T-helper 2 cell treated with Interferon-gamma antibody and Interleukin-4, amounts not matched to agents 5 μg/mL and 100 μg/mL, for 36 hours (primary cell): ENCODE measurements at regions not wholly inside any gene's neighbourhood (a gene's known extent, or its start where the extent isn't known, plus 50 kb on each side); places are given as distances from the start of the nearest gene placed in this dataset.
"Not testable (repeated sequence)": the region's sequence is repeated elsewhere in the genome, so short reads cannot be mapped to it uniquely, and the experiment has no call there.

ENCODE experiments used
- DNase-seq: peaks from one replicate; pipeline ENCODE4 v3.0.0; 2021; ENCODE audit warnings: low spot score
- H3K27ac Mint-ChIP-seq: one replicate; pipeline ENCODE4 v1.8.0; 2021; ENCODE audit warnings: mild to moderate bottlenecking, mixed read lengths
- H3K27me3 Mint-ChIP-seq: one replicate; pipeline ENCODE4 v1.8.0; 2021; ENCODE audit warnings: low read depth, mixed read lengths
- H3K36me3 Mint-ChIP-seq: one replicate; pipeline ENCODE4 v1.8.0; 2021; ENCODE audit warnings: low read depth, mixed read lengths
- H3K4me1 Mint-ChIP-seq: one replicate; pipeline ENCODE4 v1.8.0; 2021; ENCODE audit warnings: low read depth, mixed read lengths
- H3K4me3 Mint-ChIP-seq: one replicate; pipeline ENCODE4 v1.8.0; 2022; ENCODE audit warnings: mild to moderate bottlenecking, moderate library complexity, mixed read lengths
- H3K9me3 Mint-ChIP-seq: one replicate; pipeline ENCODE4 v1.8.0; 2021; ENCODE audit warnings: mixed read lengths

DNA sequence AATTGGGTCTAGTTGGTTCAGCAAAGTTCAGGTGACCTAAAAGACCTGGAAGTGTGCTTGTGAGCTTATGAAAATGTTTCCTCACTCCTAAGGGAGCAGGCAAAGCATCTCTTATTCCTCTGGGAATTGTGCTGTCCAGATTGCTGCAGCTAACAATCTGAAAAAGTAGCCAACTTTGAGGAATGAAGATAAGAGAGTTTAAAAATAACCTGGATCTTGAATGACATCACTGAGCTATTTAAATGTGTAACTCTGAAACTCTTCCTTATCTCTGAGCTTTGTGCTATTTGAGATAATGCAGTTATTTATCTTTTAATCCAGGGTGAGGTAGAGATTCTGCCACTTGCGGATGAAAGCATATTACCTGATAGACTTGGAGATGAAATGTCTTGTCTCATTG lies 384.8 kb downstream of the PPP4R3C start:
- peaks cover 12% of the 10 kb centered on the region for H3K9me3 Mint-ChIP-seq
- no peak overlapping the region for H3K27ac Mint-ChIP-seq
- no peaks in the 10 kb centered on the region for H3K4me1 Mint-ChIP-seq
- H3K27me3 Mint-ChIP-seq = no peaks in the 10 kb centered on the region
- no peak for DNase-seq
- H3K36me3 Mint-ChIP-seq = no peaks in the 10 kb centered on the region
- H3K4me3 Mint-ChIP-seq = no peak overlapping the region

DNA sequence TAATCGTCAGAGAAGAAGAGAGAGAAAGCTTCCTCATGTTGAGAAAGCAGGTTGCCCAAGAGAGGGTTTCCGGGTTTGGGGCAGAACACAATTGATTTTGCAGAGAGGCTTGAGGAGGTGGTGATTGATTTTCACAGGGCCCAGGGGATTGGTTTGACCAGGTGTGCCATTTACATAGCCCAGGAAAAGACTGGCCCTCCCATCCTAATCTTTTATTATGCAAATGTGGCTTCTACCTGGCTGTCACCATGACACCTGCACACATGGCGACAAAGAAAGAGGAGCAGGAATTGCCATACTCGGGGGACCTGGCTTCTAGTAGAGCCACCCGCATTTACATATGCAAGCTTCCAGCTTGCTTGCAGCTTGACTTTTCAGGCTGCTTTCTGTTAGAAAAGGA lies 405.3 kb downstream of the PPP4R3C start:
- H3K27ac Mint-ChIP-seq = no peak overlapping the region
- no peaks in the 10 kb centered on the region for H3K4me1 Mint-ChIP-seq
- no peak for DNase-seq
- no peaks in the 10 kb centered on the region for H3K27me3 Mint-ChIP-seq
- peaks cover 6% of the 10 kb centered on the region for H3K9me3 Mint-ChIP-seq
- no peak overlapping the region for H3K4me3 Mint-ChIP-seq
- no peaks in the 10 kb centered on the region for H3K36me3 Mint-ChIP-seq

- Mint-ChIP-seq H3K9me3 (peaks cover 6% of the 10 kb centered on the region), H3K27ac (no peak overlapping the region), H3K36me3 (no peaks in the 10 kb centered on the region), H3K27me3 (no peaks in the 10 kb centered on the region), H3K4me3 (no peak overlapping the region), H3K4me1 (no peaks in the 10 kb centered on the region)
- DNase-seq = no peak
These were observed 423.8 kb downstream of the PPP4R3C start for GRCh38 chrX:27039332-27039731.

GRCh38 chrX:27008486-27008885 lies 454.7 kb downstream of the PPP4R3C start:
- H3K27me3 Mint-ChIP-seq = no peaks in the 10 kb centered on the region
- no peak overlapping the region for H3K4me3 Mint-ChIP-seq
- DNase-seq = no peak
- no peaks in the 10 kb centered on the region for H3K4me1 Mint-ChIP-seq
- H3K9me3 Mint-ChIP-seq = no peaks in the 10 kb centered on the region
- H3K27ac Mint-ChIP-seq = no peak overlapping the region
- no peaks in the 10 kb centered on the region for H3K36me3 Mint-ChIP-seq

DNA sequence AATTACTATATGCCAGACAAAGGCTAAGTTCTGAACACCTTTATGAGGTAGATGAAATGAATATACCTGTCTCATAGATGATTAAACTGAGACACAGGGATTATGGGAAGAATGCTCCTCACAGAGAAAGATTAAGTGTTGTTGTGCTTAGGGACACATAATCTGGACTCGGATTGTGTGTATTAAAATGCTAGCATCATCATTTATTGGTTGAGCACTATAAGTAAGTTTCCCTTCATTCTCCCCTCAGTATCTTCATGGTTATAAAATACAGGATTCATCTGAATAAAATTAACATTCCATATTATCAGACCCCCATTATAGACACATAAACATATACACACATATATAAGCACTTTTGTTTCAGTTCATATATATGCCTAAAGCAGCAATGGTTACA lies 463.5 kb downstream of the PPP4R3C start:
- Mint-ChIP-seq H3K4me1 (no peaks in the 10 kb centered on the region), H3K27me3 (no peaks in the 10 kb centered on the region), H3K4me3 (no peak overlapping the region), H3K9me3 (peaks cover 8% of the 10 kb centered on the region), H3K36me3 (no peaks in the 10 kb centered on the region), H3K27ac (no peak overlapping the region)
- DNase-seq = no peak

DNA sequence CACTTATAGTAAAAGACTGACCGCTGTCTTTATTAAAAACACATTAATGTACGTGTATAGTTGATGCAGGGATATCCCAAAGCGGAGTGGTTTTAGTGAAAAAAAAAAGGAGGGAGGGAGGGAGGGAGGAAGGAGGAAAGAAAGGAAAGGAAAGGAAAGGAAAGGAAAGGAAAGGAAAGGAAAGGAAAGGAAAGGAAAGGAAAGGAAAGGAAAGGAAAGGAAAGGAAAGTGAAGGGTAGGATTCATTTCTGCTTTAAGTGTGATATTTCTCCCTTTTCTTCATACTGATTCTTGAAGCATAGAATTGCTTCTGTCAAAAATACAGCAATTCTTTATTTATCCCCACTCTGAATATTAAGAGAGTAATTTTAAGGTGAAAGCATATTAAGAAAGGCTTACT lies 504.9 kb downstream of the PPP4R3C start:
- no peak for DNase-seq
- no peak overlapping the region for H3K4me3 Mint-ChIP-seq
- no peaks in the 10 kb centered on the region for H3K36me3 Mint-ChIP-seq
- no peaks in the 10 kb centered on the region for H3K9me3 Mint-ChIP-seq
- no peaks in the 10 kb centered on the region for H3K4me1 Mint-ChIP-seq
- H3K27me3 Mint-ChIP-seq = no peaks in the 10 kb centered on the region
- H3K27ac Mint-ChIP-seq = no peak overlapping the region

DNA sequence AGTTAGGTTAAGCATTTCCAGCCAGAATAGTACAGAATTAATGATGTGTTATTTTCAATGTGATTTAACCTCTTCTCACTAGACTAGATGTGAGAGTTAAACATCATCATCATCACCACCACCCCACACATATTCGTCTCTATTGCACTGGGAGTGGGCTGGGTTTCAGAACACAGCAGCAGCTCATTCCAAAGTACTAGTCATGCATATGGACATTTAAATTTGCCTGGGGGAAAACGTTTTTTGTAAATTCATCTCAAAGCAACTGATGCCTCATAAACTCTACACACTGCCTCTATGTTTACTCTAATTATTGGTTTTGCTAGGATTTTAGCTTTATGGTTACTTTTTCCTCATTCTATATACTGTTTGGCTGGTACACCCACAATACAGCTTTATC lies 509.1 kb downstream of the PPP4R3C start:
- Mint-ChIP-seq H3K27me3 (no peaks in the 10 kb centered on the region), H3K27ac (no peak overlapping the region), H3K4me1 (no peaks in the 10 kb centered on the region), H3K4me3 (no peak overlapping the region), H3K9me3 (peaks cover 6% of the 10 kb centered on the region), H3K36me3 (no peaks in the 10 kb centered on the region)
- no peak for DNase-seq

- no peaks in the 10 kb centered on the region for H3K36me3 Mint-ChIP-seq
- no peak overlapping the region for H3K27ac Mint-ChIP-seq
- no peaks in the 10 kb centered on the region for H3K27me3 Mint-ChIP-seq
- H3K4me3 Mint-ChIP-seq = no peak overlapping the region
- H3K9me3 Mint-ChIP-seq = peaks cover 18% of the 10 kb centered on the region
- no peaks in the 10 kb centered on the region for H3K4me1 Mint-ChIP-seq
- DNase-seq = no peak
These were observed 510.9 kb downstream of the PPP4R3C start for GRCh38 chrX:26952213-26952612.

DNA sequence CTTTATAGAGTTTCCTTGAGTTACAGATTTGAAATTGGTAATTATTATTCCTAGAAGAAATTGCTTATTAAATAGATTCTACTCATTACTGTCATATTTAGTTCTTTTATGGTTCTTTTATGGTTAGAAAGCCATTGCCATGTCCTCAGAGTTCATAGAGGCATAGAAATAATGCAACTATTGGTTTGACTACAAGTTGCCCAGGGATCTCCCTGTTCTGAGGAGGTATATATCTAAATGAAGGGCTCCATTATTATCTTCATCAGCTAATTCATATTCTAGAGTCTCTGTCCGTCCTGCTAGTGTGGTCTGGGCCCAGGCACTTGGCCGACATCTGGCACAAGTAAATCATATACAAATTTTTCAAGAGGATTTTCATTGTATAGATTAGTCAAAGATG lies 535.7 kb downstream of the PPP4R3C start:
- no peak for DNase-seq
- peaks cover 7% of the 10 kb centered on the region for H3K9me3 Mint-ChIP-seq
- no peak overlapping the region for H3K27ac Mint-ChIP-seq
- H3K4me3 Mint-ChIP-seq = no peak overlapping the region
- H3K27me3 Mint-ChIP-seq = no peaks in the 10 kb centered on the region
- no peaks in the 10 kb centered on the region for H3K36me3 Mint-ChIP-seq
- no peaks in the 10 kb centered on the region for H3K4me1 Mint-ChIP-seq

DNA sequence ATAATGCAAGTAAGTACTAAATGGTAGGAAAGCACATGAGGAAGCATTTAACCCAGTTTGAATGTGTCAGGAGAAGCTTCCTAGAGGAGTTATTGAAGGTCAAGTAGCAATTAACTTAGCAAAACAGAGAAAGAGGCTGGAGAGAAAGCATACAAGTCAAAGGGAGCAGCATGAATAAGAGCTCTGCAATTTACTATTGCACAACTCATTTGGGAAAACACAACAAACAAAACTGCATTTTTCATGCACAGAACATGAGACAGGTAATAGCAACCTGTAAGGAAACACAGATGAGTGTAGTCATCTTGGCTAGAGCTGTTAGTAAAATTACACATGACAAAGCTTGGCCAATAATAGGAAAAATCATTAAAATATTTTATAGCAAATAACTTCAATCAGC lies 538.1 kb downstream of the PPP4R3C start:
- no peak overlapping the region for H3K27ac Mint-ChIP-seq
- H3K4me3 Mint-ChIP-seq = no peak overlapping the region
- no peaks in the 10 kb centered on the region for H3K4me1 Mint-ChIP-seq
- H3K36me3 Mint-ChIP-seq = no peaks in the 10 kb centered on the region
- no peaks in the 10 kb centered on the region for H3K9me3 Mint-ChIP-seq
- no peak for DNase-seq
- no peaks in the 10 kb centered on the region for H3K27me3 Mint-ChIP-seq

DNA sequence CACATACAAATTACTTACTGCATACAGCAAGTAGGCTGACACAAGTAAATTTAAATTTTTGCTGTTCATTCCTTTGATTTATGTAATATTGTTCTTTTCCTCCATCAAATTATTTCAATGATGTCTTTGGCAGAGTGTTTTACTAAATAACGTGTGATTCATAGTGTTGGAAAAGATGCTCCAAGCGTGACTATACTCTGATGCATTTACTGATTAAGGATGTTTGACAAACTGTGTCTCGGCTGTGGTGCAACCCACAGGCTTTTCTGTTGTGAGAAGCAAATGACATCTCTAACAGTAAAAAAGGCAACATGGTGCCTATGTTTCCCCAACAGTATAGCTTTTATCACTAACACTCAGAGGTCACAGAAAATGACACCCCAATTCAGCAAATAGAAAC lies 540.9 kb downstream of the PPP4R3C start:
- H3K9me3 Mint-ChIP-seq = no peaks in the 10 kb centered on the region
- no peaks in the 10 kb centered on the region for H3K4me1 Mint-ChIP-seq
- H3K36me3 Mint-ChIP-seq = no peaks in the 10 kb centered on the region
- no peak overlapping the region for H3K4me3 Mint-ChIP-seq
- H3K27me3 Mint-ChIP-seq = no peaks in the 10 kb centered on the region
- H3K27ac Mint-ChIP-seq = no peak overlapping the region
- no peak for DNase-seq

GRCh38 chrX:26918631-26919030 lies 544.5 kb downstream of the PPP4R3C start:
- Mint-ChIP-seq H3K4me3 (no peak overlapping the region), H3K27me3 (no peaks in the 10 kb centered on the region), H3K27ac (no peak overlapping the region), H3K9me3 (no peaks in the 10 kb centered on the region), H3K4me1 (no peaks in the 10 kb centered on the region), H3K36me3 (no peaks in the 10 kb centered on the region)
- DNase-seq = no peak

GRCh38 chrX:26916991-26917390 lies 546.1 kb downstream of the PPP4R3C start:
- H3K27ac Mint-ChIP-seq = no peak overlapping the region
- no peaks in the 10 kb centered on the region for H3K36me3 Mint-ChIP-seq
- H3K4me1 Mint-ChIP-seq = no peaks in the 10 kb centered on the region
- no peak for DNase-seq
- H3K9me3 Mint-ChIP-seq = no peaks in the 10 kb centered on the region
- H3K4me3 Mint-ChIP-seq = no peak overlapping the region
- no peaks in the 10 kb centered on the region for H3K27me3 Mint-ChIP-seq

GRCh38 chrX:26915064-26915463 lies 548.1 kb downstream of the PPP4R3C start:
- H3K36me3 Mint-ChIP-seq = no peaks in the 10 kb centered on the region
- no peak for DNase-seq
- H3K9me3 Mint-ChIP-seq = no peaks in the 10 kb centered on the region
- H3K27ac Mint-ChIP-seq = no peak overlapping the region
- no peak overlapping the region for H3K4me3 Mint-ChIP-seq
- no peaks in the 10 kb centered on the region for H3K4me1 Mint-ChIP-seq
- H3K27me3 Mint-ChIP-seq = no peaks in the 10 kb centered on the region

- no peaks in the 10 kb centered on the region for H3K9me3 Mint-ChIP-seq
- H3K4me3 Mint-ChIP-seq = no peak overlapping the region
- H3K4me1 Mint-ChIP-seq = no peaks in the 10 kb centered on the region
- no peak for DNase-seq
- H3K27ac Mint-ChIP-seq = no peak overlapping the region
- H3K27me3 Mint-ChIP-seq = no peaks in the 10 kb centered on the region
- no peaks in the 10 kb centered on the region for H3K36me3 Mint-ChIP-seq
These were observed 548.9 kb downstream of the PPP4R3C start for GRCh38 chrX:26914232-26914631.

DNA sequence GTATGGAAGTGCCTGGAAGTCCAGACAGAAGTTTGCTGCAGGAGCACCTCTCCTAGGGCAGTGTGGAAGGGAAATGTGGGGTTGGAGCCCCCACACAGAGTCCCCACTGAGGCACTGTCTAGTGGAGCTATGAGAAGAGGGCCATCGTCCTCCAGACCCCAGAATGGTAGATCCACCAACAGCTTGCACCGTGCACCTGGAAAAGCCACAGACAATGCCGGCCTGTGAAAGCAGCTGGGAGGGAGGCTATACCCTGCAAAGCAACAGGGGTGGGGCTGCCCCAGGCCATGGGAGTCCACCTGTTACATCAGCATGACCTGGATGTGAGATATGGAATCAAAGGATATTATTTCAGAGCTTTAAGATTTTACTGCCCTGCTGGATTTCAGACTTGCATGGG lies 551.4 kb downstream of the PPP4R3C start:
- not testable (repeated sequence) for H3K27ac Mint-ChIP-seq, H3K4me3 Mint-ChIP-seq, DNase-seq, H3K36me3 Mint-ChIP-seq, H3K4me1 Mint-ChIP-seq, H3K27me3 Mint-ChIP-seq, H3K9me3 Mint-ChIP-seq
